HAP-1 (cell line): ENCODE measurements at regions not wholly inside any gene's neighbourhood (a gene's known extent, or its start where the extent isn't known, plus 50 kb on each side); places are given as distances from the start of the nearest gene placed in this dataset.

ENCODE experiments used
- DNase-seq, 2 experiments: peaks; one replicate each; pipeline ENCODE4 v3.0.0-alpha.2; 2016 to 2020; ENCODE audit warnings: low spot score in 2 of 2
- H3K27me3 ChIP-seq: fragments of 250-450 bp; sonication (Bioruptor Pico); 2 replicates; pipeline ENCODE4 v1.5.1; 2020; ENCODE audit warnings: low read depth, mild to moderate bottlenecking, moderate library complexity
- H3K36me3 ChIP-seq: fragments of 250-450 bp; sonication (Bioruptor Pico); replicated peaks from 2 replicates; pipeline ENCODE4 v1.5.1; 2020; ENCODE audit warnings: mild to moderate bottlenecking
- H3K4me1 ChIP-seq: fragments of 250-450 bp; sonication (Bioruptor Pico); 2 replicates; pipeline ENCODE4 v1.5.1; 2020; ENCODE audit warnings: mild to moderate bottlenecking
- H3K4me3 ChIP-seq: fragments of 250-450 bp; sonication (Bioruptor Pico); 2 replicates; pipeline ENCODE4 v1.5.1; 2020; ENCODE audit warnings: mild to moderate bottlenecking, moderate library complexity
- H3K9me3 ChIP-seq: fragments of 250-450 bp; sonication (Bioruptor Pico); 2 replicates; pipeline ENCODE4 v1.5.1; 2020; ENCODE audit warnings: mild to moderate bottlenecking, moderate library complexity
- in situ Hi-C: fragments of 300-500 bp; cut with MboI; formaldehyde crosslinking; loops from 3 replicates; pipeline ENCODE4 v1.14.3; 2020; ENCODE audit warnings: low sequenced_read_pairs, inconsistent platforms, mixed read lengths

- no peaks in the 10 kb centered on the region for H3K36me3 ChIP-seq
- in situ Hi-C loops: no loop called here
- DNase-seq: peak in 1 of 2 experiments; percentile 8
- no peak overlapping the region for H3K4me3 ChIP-seq
- peaks cover 3% of the 10 kb centered on the region; the same call in 1 of the 2 replicates for H3K9me3 ChIP-seq
- H3K27me3 ChIP-seq: no peaks in the 10 kb centered on the region
- H3K4me1 ChIP-seq: peaks cover 18% of the 10 kb centered on the region
Observed at GRCh38 chr13:34816245-34816884, 125.7 kb upstream of the NBEA start.

- in situ Hi-C loops: no loop called here
- no peaks in the 10 kb centered on the region for H3K27me3 ChIP-seq
- no peak overlapping the region for H3K4me3 ChIP-seq
- H3K36me3 ChIP-seq: no peaks in the 10 kb centered on the region
- H3K9me3 ChIP-seq: peaks cover 3% of the 10 kb centered on the region; the same call in 1 of the 2 replicates
- DNase-seq: peak; percentile 17 to 83
- H3K4me1 ChIP-seq: peaks cover 18% of the 10 kb centered on the region
Observed at GRCh38 chr13:34816908-34817665, 125.0 kb upstream of the NBEA start.

- no peaks in the 10 kb centered on the region for H3K9me3 ChIP-seq
- no peaks in the 10 kb centered on the region for H3K27me3 ChIP-seq
- H3K36me3 ChIP-seq: no peaks in the 10 kb centered on the region
- H3K4me1 ChIP-seq: peaks cover 13% of the 10 kb centered on the region
- no peak overlapping the region for H3K4me3 ChIP-seq
- in situ Hi-C loops: no loop called here
- no peak for DNase-seq
Observed at GRCh38 chr13:34822650-34823049, 119.4 kb upstream of the NBEA start.

GRCh38 chr13:34826432-34826831 lies 115.6 kb upstream of the NBEA start:
- in situ Hi-C loops: no loop called here
- peaks cover 12% of the 10 kb centered on the region for H3K4me1 ChIP-seq

GRCh38 chr13:34833562-34834182 lies 108.4 kb upstream of the NBEA start:
- H3K27me3 ChIP-seq: no peaks in the 10 kb centered on the region
- in situ Hi-C loops: no loop called here
- no peaks in the 10 kb centered on the region; the same call in 1 of the 2 replicates for H3K36me3 ChIP-seq
- H3K4me3 ChIP-seq: no peak overlapping the region
- 0 out of 2 replicates have a peak, but pooled peaks cover 3% of the 10 kb centered on the region for H3K9me3 ChIP-seq
- H3K4me1 ChIP-seq: no peaks in the 10 kb centered on the region
- DNase-seq: peak in 1 of 2 experiments; percentile 24

More at GRCh38 chr13:34826432-34826831, 115.6 kb upstream of the NBEA start:
- Histone ChIP-seq H3K36me3 (no peaks in the 10 kb centered on the region), H3K4me3 (no peak overlapping the region), H3K9me3 (no peaks in the 10 kb centered on the region), H3K27me3 (no peaks in the 10 kb centered on the region)
- DNase-seq: peak in 1 of 2 experiments; percentile 82

GRCh38 chr13:34842466-34842865 lies 99.6 kb upstream of the NBEA start:
- no peak for DNase-seq
- Histone ChIP-seq H3K4me1 (no peaks in the 10 kb centered on the region), H3K9me3 (no peaks in the 10 kb centered on the region), H3K36me3 (no peaks in the 10 kb centered on the region), H3K4me3 (no peak overlapping the region), H3K27me3 (no peaks in the 10 kb centered on the region)
- in situ Hi-C loops: no loop called here

GRCh38 chr13:34847766-34848165 lies 94.3 kb upstream of the NBEA start:
- H3K27me3 ChIP-seq: no peaks in the 10 kb centered on the region
- H3K36me3 ChIP-seq: no peaks in the 10 kb centered on the region
- H3K9me3 ChIP-seq: no peaks in the 10 kb centered on the region
- no peak overlapping the region for H3K4me3 ChIP-seq
- in situ Hi-C loops: no loop called here
- H3K4me1 ChIP-seq: no peaks in the 10 kb centered on the region
- no peak for DNase-seq

GRCh38 chr13:34849406-34849805 lies 92.7 kb upstream of the NBEA start:
- Histone ChIP-seq H3K4me3 (no peak overlapping the region), H3K27me3 (no peaks in the 10 kb centered on the region), H3K4me1 (no peaks in the 10 kb centered on the region), H3K9me3 (no peaks in the 10 kb centered on the region), H3K36me3 (no peaks in the 10 kb centered on the region)
- DNase-seq: no peak
- in situ Hi-C loops: no loop called here

GRCh38 chr13:34853161-34853560 lies 88.9 kb upstream of the NBEA start:
- no peak for DNase-seq
- no peak overlapping the region for H3K4me3 ChIP-seq
- no peaks in the 10 kb centered on the region for H3K9me3 ChIP-seq
- in situ Hi-C loops: no loop called here
- H3K27me3 ChIP-seq: no peaks in the 10 kb centered on the region
- no peaks in the 10 kb centered on the region for H3K36me3 ChIP-seq
- peaks cover 5% of the 10 kb centered on the region for H3K4me1 ChIP-seq

GRCh38 chr13:34857558-34858325 lies 84.3 kb upstream of the NBEA start:
- peak in 1 of 2 experiments; percentile 27 for DNase-seq
- in situ Hi-C loops: no loop called here
- no peaks in the 10 kb centered on the region for H3K36me3 ChIP-seq

GRCh38 chr13:34862311-34862710 lies 79.8 kb upstream of the NBEA start:
- in situ Hi-C loops: no loop called here
- no peaks in the 10 kb centered on the region for H3K27me3 ChIP-seq
- H3K36me3 ChIP-seq: no peaks in the 10 kb centered on the region
- peaks cover 13% of the 10 kb centered on the region for H3K4me1 ChIP-seq
- H3K9me3 ChIP-seq: no peaks in the 10 kb centered on the region
- DNase-seq: no peak
- no peak overlapping the region for H3K4me3 ChIP-seq

More at GRCh38 chr13:34857558-34858325, 84.3 kb upstream of the NBEA start:
- Histone ChIP-seq H3K4me3 (no peak overlapping the region), H3K9me3 (no peaks in the 10 kb centered on the region), H3K27me3 (no peaks in the 10 kb centered on the region), H3K4me1 (peaks cover 5% of the 10 kb centered on the region)

GRCh38 chr13:34862716-34863115 lies 79.4 kb upstream of the NBEA start:
- peaks cover 13% of the 10 kb centered on the region for H3K4me1 ChIP-seq
- H3K36me3 ChIP-seq: no peaks in the 10 kb centered on the region
- no peak for DNase-seq
- in situ Hi-C loops: no loop called here
- H3K4me3 ChIP-seq: no peak overlapping the region
- no peaks in the 10 kb centered on the region for H3K9me3 ChIP-seq
- H3K27me3 ChIP-seq: no peaks in the 10 kb centered on the region

GRCh38 chr13:34863360-34864135 lies 78.5 kb upstream of the NBEA start:
- in situ Hi-C loops: no loop called here

More at GRCh38 chr13:34863360-34864135, 78.5 kb upstream of the NBEA start:
- Histone ChIP-seq H3K27me3 (no peaks in the 10 kb centered on the region), H3K36me3 (no peaks in the 10 kb centered on the region), H3K4me3 (no peak overlapping the region), H3K4me1 (peaks cover 16% of the 10 kb centered on the region), H3K9me3 (no peaks in the 10 kb centered on the region)
- no peak for DNase-seq
